HG02642 (cell line): ENCODE measurements at regions not wholly inside any gene's neighbourhood (a gene's known extent, or its start where the extent isn't known, plus 50 kb on each side); places are given as distances from the start of the nearest gene placed in this dataset.

Source experiments
- ATAC-seq: cut with Tn5 transposase; IDR thresholded peaks from one replicate; pipeline ENCODE4 v1.9.1; 2021; ENCODE audit warnings: mild to moderate bottlenecking; ENCODE audit not compliant: unreplicated experiment, poor library complexity

DNA sequence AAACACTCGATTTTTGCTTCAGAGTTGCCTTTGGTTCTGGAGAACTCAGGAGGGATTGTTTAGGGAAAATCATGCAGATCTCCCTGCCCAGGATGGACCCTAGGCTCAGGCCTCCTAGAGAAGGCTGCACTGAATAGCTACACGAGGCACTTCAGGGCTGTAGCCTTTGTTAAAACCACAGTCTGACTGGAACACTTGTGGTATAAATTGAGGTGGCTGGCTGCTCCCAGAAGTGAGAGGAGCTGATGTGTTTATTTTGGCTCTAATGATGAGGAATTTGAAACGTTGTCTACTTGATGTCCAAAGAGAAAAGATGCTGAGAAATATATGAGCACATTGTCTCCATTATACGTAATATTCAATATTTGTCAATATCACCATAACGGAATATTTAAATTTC, 762.1 kb upstream of the ARGLU1 start:
- no peak for ATAC-seq

DNA sequence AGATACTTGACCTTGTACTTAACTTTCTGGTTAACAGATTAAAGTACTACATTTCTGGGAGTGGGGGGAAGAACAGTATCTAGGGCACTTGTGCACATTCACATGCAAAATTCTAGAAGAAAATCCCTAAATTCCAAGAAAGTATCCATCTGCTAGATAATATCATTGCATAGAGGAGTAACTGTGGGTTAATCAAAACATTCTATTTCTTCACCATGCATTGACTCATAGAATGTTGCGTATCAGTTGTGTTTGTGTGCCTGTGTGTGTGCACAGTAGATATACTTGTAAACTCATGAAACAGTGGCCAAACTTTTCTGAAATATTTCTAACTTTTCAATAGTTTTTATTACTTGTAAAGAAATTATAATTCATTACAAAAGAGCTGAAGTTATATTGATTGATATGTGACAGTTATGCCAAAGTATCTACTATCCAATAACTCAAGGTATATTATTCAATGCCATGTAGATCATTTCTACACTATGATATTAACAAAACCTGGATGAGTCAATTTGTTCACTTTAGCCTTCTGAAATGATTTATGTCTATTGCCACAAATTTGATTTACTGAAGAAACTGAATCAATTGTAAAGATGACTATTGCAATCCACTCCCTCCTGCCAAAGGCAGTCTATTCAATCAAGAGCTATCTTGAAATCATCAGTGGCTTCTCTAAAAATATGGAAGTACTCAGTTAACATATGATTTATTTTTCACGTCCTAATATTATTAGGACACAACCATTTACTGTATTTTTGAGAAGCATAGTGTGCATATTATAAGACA, 756.7 kb upstream of the ARGLU1 start:
- no peak for ATAC-seq

DNA sequence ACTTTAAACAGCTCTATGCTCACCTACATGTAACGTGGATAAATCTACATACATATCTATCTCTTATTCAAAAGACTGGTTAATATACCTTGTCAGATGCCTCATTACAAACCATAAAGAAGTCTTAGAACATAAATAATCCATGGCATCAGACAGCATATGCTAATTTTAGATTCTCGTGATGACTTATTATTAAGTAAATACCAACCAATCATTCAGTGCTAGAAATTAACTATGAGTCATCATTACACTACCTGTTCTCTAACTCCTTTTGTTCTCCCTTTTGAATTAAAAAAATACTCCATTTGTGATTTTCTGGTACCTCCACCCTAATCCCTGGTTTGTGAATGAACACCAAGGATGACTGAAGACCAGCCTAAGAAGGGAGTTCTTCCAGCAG, 754.3 kb upstream of the ARGLU1 start:
- ATAC-seq, result no peak

DNA sequence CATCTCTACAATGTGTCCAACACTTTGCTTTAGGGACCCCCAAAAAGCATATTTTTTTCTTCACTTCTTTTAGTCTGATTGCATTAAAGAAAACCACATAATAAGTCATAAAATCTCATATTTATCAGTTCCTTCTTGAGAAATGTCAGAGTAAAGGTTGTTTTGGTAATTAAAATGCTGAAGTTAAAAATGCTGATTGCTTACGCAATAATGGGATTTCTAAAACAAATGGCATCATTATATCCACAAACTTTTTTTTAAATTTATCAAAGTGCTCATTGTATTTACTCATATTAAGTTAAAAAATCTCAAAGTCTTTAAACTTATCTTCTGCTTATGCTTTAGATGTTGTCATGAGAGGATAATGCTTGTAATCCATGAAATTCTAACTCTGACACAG, 737.2 kb upstream of the ARGLU1 start:
- ATAC-seq, result no peak

DNA sequence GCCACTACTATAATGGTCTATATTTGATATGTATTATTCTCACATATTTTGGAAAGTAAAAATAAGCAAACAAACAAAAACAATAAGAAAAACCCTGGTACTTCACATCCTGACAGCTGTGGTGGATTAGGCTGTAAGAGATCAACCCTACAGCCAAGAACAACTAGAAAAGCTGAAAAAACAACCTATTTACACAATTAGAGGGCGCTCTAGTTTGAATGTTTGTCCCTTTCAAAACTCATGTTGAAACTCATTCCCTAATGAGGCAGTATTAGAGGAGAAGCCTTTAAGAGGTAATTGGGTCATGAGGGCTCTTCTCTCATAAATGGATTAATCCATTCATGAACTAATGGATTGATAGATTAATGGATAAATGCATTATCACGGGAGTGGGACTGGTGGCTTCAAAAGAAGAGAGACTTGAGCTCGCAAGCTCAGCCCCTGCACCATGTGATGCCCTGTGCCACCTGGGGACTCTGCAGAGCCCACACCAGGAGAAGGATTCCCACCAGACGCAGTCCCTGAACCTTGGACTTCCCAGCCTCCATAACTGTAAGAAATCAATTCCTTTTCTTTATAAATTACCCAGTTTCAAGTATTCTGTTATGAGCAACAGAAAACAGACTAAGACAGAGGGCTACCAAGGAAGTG, 733.9 kb upstream of the ARGLU1 start:
- no peak for ATAC-seq

DNA sequence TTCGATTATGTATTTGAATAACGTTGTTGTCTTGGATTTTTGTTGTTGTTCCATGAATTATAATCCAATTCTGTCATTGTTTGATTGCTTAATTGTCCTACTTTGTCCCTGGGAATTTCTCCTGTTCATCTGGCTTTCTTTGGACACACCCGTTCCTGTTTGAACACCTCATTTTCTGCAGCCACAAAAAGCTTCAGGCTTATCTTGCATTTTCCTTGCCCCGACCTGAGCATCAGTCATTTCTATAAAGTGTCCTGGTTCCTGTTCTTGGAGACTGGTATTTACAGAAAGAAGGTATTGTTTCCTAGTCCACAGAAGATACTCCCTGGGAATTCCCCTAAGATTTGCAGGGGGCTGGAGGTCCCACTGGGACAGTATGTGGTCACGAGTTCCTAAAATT, 731.8 kb upstream of the ARGLU1 start:
- ATAC-seq, result no peak

DNA sequence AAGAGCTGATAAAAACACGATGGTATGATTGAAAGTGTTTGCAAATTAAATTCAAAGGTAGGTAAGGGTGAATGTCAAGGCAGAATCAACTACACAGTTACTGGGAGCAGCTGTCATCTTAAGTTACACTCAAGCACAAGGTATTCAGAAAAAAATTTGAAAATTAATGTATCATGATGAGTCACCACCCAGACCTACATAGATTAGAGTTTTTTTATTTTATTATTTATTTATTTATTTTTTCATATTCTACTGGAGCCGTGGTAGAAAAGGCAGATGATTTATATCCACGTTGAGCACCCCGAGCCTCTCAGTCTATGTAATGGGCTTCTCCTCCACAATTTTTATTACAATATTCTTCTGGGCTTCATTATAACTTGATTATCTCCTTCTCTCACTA, 728.9 kb upstream of the ARGLU1 start:
- ATAC-seq, result no peak

DNA sequence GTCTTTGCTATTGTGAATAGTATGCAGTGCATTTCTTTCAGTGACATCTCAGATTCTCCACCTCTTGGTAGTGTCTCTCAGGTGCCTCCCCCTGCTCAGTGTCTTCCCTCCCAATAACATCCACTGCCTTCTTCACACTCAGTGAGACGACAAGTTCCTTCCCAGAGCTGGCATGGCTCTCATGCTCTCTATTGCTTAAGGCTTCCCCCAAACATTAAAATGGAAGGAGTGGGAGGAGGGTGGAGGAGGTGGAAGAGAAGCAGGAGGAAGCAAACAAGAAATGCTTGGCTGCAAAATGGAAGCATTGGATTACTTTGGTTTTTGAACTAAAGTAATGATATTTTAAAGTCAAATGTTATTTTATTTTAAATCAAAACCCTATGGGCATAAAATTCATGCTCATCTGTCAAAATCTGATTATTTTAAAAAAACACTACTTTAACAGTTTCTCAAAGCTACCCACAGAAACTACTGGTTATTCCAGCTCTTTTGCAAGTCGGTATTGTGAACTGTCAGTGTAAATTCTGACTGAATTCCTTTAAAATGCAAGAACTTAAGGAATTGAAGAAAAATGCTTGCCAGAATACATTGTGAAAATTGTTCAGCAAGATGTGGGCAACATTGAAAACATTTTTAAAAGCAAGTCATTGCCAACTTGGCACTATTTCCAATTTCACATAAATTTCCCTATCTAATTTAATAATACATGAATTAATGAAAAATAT, 727.6 kb upstream of the ARGLU1 start:
- ATAC-seq, result no peak

DNA sequence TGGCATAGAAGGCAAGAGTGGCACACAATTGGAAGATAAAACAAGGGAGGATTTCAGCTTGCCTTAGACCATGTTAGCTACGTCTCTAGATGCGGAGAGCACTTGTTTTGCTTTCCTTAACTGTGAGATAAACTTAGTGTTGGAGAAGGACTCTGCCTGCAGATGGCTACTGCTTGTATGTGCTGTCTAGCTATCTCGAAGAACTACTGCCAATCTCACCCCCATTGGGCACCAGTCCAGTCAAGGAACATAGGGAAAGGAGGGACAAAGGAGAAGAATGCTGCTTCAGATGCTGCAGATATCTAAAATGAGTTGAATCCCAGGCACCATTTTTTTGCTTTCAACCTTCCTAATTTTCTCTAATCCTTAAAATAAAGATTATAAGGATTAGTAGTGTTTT, 726.0 kb upstream of the ARGLU1 start:
- ATAC-seq, result no peak

DNA sequence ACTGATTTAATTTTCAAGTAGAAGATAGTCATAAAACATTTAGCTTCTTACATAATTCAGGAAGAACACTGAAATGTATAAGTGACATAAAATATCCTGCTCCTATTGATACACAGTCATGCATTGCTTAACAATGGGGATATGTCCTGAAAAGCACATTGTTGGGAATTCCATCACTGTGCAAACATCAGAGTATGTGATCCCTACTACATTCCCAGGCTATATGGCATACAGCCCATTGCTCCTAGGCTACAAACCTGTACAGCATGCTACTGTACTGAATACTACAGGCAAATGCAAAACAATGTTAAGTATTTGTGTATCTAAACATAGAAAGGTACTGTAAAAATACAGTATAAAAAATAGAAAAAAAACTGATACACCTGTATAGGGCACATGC, 723.9 kb upstream of the ARGLU1 start:
- no peak for ATAC-seq

DNA sequence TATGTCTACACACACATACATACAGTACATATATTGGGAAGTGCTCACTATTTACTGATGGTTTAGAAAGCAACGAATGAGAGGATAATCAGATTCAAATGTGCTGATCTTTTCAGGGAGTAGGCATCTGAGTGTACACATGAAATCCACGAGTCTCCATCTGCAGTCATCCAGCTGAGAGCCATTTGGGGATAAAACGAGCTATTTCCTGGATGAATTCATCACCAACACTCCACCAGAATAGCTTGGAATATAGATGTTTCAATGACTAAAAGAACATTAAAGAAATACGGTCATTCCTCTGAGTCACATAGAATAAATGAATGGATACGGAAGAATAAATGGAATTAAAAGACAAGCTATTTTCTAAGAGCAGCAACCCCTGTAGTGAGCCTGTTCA, 721.6 kb upstream of the ARGLU1 start:
- no peak for ATAC-seq

DNA sequence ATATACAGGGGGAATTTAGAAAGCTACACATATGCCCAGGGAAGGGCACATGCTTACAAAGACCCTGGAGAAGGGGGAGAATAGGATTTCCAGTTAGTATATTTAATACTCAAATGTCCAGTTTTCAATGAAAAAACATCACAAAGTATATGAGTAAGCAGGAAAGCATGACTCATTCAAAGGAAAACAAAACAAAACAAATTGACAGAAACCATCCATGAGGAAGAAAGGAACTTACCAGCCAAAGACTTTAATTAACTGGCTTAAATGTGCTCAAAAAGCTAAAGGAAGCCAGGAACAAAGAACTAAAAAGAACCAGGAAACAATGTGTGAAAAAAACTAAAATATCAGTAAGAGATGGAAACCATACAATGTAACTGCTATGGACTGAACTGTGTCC, 716.2 kb upstream of the ARGLU1 start:
- ATAC-seq, result no peak

DNA sequence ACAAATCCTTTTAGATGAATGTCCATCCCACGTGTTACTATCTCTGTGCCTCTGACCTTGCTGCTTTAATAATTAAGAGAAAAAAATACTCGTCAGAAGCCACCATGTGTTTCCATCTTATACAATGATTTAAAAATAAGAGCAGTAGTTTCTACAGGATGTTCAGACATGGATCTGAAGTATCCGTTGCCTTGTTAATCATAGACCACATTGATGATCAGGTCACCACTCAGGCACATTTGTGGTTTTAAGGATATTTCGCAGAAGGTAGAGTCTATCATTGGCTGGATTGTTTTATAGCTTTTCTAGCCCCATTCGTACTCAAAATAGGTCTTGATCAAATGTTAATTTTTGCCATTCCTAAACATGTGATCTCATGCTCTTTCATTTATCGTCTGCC, 710.0 kb upstream of the ARGLU1 start:
- no peak for ATAC-seq

DNA sequence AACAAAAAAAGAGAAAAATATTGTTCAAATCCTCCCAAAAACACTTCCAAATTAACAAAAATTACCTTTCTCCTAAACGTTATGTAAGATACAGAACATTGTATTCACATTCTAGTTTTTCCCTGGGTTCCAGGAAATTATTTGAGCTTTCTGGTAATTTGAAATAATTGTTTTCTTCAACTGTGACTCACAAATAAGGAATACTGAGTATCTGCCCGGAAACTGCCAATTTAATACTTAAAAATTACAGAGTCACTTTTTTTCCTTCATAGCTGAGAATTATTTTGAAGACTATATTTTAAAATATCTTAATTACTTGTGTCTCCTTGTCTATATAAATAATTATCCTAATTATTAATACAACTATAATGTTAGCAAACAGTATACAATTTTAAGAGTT, 709.0 kb upstream of the ARGLU1 start:
- ATAC-seq, result no peak

DNA sequence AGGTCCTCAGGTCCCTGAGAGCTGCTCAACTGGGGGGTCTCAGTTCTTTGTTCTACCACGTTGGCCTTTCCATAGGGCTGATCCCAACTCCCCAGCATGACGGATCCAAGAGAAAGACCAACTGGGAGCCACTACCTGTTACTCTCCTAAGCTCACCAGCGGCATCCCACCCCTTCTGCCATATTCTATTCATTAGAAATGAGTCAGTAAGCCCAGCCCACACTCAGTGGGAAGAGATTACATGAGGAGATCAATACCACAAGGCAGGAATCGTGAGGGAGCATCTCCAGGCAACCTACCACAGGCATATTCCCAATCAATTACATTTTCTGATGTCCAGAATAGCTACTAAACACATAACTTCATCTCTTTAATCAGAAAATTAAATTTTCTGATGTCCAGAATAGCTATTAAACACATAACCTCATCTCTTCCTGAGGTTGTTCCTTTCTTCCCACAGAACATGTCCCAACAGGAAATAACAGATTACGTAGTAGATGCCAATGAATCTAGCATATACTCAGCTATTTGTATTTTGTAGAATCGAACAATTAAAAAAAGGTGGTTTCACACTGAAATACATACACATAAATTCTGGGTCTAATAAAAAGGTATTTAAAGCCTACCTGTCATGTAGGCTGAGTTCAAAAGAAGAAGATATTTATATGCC, 708.1 kb upstream of the ARGLU1 start:
- ATAC-seq, result no peak

DNA sequence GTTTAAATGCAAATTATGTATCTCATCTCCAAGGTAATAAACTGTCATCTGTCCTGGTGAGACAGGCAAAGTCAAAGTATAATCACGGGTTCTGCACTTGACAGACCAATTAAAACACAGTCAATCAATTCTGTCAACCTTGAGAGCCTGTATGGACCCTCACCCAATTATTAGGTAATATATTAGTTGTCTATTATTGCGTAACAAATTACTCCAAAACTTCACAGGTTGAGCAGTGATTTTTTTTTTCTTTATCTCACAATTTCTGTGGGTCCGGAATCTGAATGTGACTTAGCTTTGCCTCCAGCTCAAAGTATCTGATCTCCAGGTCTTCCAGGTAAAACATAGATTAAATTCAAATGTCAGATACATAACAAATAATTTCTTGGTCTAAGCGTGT, 707.4 kb upstream of the ARGLU1 start:
- ATAC-seq, result no peak

DNA sequence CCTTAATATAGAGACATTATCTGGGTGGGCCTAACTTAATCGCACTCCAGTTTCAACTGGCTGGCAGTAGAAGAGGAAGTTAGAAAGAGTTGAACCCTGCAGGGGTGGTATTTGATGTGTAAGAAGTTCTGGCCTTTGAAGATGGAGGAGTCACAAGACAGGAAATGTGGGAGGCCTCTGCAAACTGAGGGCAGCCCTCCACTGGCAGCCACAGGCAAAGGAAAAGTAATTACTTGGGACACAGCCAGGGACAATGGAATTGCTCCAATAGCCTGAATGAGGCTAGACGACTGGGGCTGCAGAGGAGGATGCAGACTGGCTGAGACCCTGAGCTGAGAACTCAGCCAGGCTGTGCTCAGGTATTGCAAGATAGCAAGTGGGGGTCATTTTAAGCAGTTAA, 703.3 kb upstream of the ARGLU1 start:
- no peak for ATAC-seq

DNA sequence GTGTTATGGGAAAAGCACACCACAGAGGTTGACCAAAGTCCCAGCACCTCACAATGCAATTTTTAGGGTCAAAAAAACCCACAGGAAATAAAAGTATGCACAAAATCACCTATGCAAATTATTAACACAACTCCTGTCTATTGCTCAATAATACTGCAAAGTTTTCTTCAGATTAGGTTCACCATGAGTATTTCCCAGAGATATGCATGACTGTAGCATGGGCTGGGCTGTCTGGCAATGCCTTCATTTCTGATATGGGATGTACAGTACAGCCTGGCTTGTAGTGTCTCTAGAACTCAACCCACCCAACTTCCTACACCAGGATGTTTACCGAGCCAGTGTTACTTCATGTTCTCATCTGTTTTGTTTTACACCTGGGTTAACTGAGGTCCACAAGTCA, 698.7 kb upstream of the ARGLU1 start:
- no peak for ATAC-seq

DNA sequence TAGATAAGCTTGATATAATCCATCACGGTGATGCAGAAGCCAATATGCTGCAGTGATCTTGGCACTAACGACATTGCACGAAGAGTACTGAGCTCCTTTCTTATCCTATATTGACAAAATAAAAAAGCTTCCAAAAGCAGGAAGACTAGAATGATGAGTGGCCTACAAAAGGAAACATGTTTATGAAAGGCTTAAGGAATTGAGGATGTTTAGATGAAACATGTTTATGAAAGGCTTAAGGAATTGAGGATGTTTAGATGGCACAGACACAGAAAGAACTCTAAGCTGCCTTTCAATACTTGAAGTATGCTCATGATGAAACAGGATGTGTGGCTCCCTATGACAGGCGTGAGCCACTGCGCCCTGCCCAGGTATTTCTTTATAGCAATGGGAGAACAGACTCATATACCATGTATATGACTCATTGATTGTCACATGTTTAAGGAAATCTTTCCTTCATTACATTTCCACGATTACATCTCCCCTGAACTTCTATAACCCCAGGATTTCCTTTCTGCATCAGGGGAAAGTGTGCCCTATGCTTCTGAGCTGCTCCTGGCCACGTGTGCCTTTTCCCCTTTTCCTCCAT, 690.8 kb upstream of the ARGLU1 start:
- no peak for ATAC-seq

DNA sequence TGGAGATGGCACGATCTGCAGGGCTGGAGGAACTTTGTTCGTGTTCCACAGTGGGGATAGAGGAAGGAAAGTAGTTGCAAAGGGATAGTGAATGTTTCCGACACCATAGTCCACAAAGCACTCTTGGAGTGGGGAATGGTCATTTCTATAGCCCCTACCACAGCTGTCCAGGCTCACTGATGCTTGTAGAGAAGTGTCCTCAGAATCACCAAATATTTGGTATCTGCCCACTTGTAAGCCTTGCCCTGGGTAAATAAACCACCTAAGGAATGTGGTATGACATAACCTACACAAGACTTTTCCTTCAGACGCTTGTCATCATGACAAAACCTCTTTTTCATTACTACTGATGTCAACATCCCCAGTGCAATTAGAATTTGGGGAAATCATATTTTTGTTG, 686.5 kb upstream of the ARGLU1 start:
- no peak for ATAC-seq

DNA sequence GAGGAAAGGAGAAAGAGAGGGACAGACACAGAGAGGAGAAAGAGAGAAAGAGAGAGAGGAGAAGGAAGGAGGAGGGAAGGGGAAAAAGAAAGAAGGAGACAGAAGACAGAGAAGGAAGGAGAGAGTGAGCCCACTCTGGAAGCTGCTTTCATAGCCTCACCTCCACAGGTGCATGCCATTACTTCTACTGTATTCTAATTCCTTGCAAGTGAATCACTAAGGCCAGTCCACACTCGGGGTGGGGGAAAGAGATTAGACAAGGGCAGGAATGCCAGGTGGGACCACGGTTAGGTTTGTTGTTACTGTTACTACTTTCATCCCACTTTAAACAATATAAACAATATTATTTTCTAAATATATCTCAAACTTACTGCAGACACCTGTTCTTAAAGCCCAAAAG, 684.5 kb upstream of the ARGLU1 start:
- ATAC-seq, result no peak
